Tibial artery (tissue), 4 donors: ENCODE measurements at regions not wholly inside any gene's neighbourhood (a gene's known extent, or its start where the extent isn't known, plus 50 kb on each side); places are given as distances from the start of the nearest gene placed in this dataset.

Source experiments
- DNase-seq, 2 donors: peaks; one replicate each; pipeline ENCODE4 v3.0.0-alpha.2; 2019
- H3K27ac ChIP-seq, 2 donors: fragments of 200-600 bp; sonication (generic) in 1 of 2; 1 replicate in 1 of 2; 2 replicates in 1 of 2; pipeline ENCODE4 v1.5.1; 2018 to 2019; ENCODE audit warnings: mild to moderate bottlenecking in 1 of 2
- H3K27me3 ChIP-seq, 2 donors: fragments of 200-600 bp; sonication (generic) in 1 of 2; one replicate each; pipeline versions ENCODE4 v1.5.1 to v1.6.0; 2016 to 2019
- H3K36me3 ChIP-seq, 3 donors: fragments of 200-600 bp; sonication (generic) in 2 of 3; one replicate each; pipeline ENCODE4 v1.5.1; 2016 to 2019; ENCODE audit warnings: mild to moderate bottlenecking in 2 of 3
- H3K4me1 ChIP-seq, 4 donors: fragments of 200-600 bp; sonication (generic) in 2 of 4; 1 replicate in 3 of 4; 2 replicates in 1 of 4; pipeline ENCODE4 v1.5.1; 2016 to 2019
- H3K4me3 ChIP-seq, 2 donors: fragments of 200-600 bp; sonication (generic) in 1 of 2; 1 replicate in 1 of 2; 2 replicates in 1 of 2; pipeline ENCODE4 v1.5.1; 2018 to 2019; ENCODE audit warnings: mild to moderate bottlenecking in 2 of 2
- H3K9me3 ChIP-seq, 3 donors: fragments of 200-600 bp; sonication (generic) in 1 of 3; one replicate each; pipeline ENCODE4 v1.5.1; 2016 to 2019
- CTCF ChIP-seq, 2 experiments: fragments of 200-600 bp in 1 of 2; fragments of 450-650 bp in 1 of 2; IDR thresholded peaks; one replicate each; pipeline ENCODE4 v1.5.1; 2017 to 2019; ENCODE audit warnings: antibody characterized with exemption in 2 of 2, mild to moderate bottlenecking in 1 of 2, moderate library complexity in 1 of 2
- intact Hi-C: fragments of 100-400 bp; cut with DNase I; formaldehyde crosslinking; loops from one replicate; pipeline ENCODE4 v1.15.0; 2023; ENCODE audit warnings: low total_unique reads

GRCh38 chr3:197380786-197381185, 82.4 kb upstream of the DLG1 start:
- no peak for TF ChIP-seq CTCF (IDR thresholded peaks at IDR 0.05)
- Histone ChIP-seq H3K27me3 (peaks cover 0 to 3% of the 10 kb centered on the region in 2 donors), H3K4me1 (no peaks in the 10 kb centered on the region), H3K4me3 (no peak overlapping the region), H3K36me3 (no peaks in the 10 kb centered on the region), H3K27ac (no peak overlapping the region), H3K9me3 (no peaks in the 10 kb centered on the region)
- intact Hi-C loops: no loop called here
- peak in 1 of 2 donors; percentile 20 for DNase-seq

GRCh38 chr3:197378985-197379718, 80.7 kb upstream of the DLG1 start:
- Histone ChIP-seq H3K9me3 (no peaks in the 10 kb centered on the region), H3K27me3 (peaks cover 0 to 3% of the 10 kb centered on the region in 2 donors), H3K4me1 (no peaks in the 10 kb centered on the region), H3K27ac (no peak overlapping the region), H3K36me3 (no peaks in the 10 kb centered on the region), H3K4me3 (no peak overlapping the region)
- intact Hi-C loops: no loop called here
- no peak for TF ChIP-seq CTCF (IDR thresholded peaks at IDR 0.05)
- peak in 1 of 2 donors; percentile 15 for DNase-seq

GRCh38 chr3:197376735-197377555, 78.5 kb upstream of the DLG1 start:
- Histone ChIP-seq H3K27me3 (peaks cover 0 to 3% of the 10 kb centered on the region in 2 donors), H3K27ac (no peak overlapping the region), H3K36me3 (no peaks in the 10 kb centered on the region), H3K4me1 (peaks cover 0 to 5% (median 1%) of the 10 kb centered on the region in 4 donors), H3K4me3 (no peak overlapping the region), H3K9me3 (no peaks in the 10 kb centered on the region)
- intact Hi-C loops: no loop called here
- peak in 1 of 2 donors; percentile 34 for DNase-seq
- TF ChIP-seq CTCF (IDR thresholded peaks at IDR 0.05): no peak

GRCh38 chr3:197376020-197376419, 77.6 kb upstream of the DLG1 start:
- no peaks in the 10 kb centered on the region for H3K36me3 ChIP-seq

GRCh38 chr3:197375001-197375441, 76.6 kb upstream of the DLG1 start:
- intact Hi-C loops: no loop called here
- Histone ChIP-seq H3K4me3 (no peak overlapping the region), H3K4me1 (peaks cover 0 to 6% (median 3%) of the 10 kb centered on the region in 4 donors), H3K27me3 (peaks cover 0 to 3% of the 10 kb centered on the region in 2 donors), H3K27ac (no peak overlapping the region), H3K9me3 (no peaks in the 10 kb centered on the region), H3K36me3 (no peaks in the 10 kb centered on the region)
- no peak for TF ChIP-seq CTCF (IDR thresholded peaks at IDR 0.05)
- DNase-seq: peak in 1 of 2 donors; percentile 54

More at GRCh38 chr3:197376020-197376419, 77.6 kb upstream of the DLG1 start:
- TF ChIP-seq CTCF (IDR thresholded peaks at IDR 0.05): no peak
- Histone ChIP-seq H3K27me3 (peaks cover 0 to 3% of the 10 kb centered on the region in 2 donors), H3K27ac (no peak overlapping the region), H3K4me3 (no peak overlapping the region), H3K4me1 (peaks cover 0 to 6% (median 3%) of the 10 kb centered on the region in 4 donors), H3K9me3 (no peaks in the 10 kb centered on the region)
- peak in 1 of 2 donors; percentile 37 for DNase-seq
- intact Hi-C loops: no loop called here
